BE2C (cell line): ENCODE measurements at regions not wholly inside any gene's neighbourhood (a gene's known extent, or its start where the extent isn't known, plus 50 kb on each side); places are given as distances from the start of the nearest gene placed in this dataset.

Experiments used
- DNase-seq: peaks from one replicate; pipeline ENCODE4 v3.0.0-alpha.2; 2020
- H3K27me3 ChIP-seq: fragments of 250-450 bp; sonication (Bioruptor Pico); 2 replicates; pipeline ENCODE4 v1.5.1; 2020; ENCODE audit warnings: mild to moderate bottlenecking
- H3K36me3 ChIP-seq: fragments of 250-450 bp; sonication (Bioruptor Pico); 2 replicates; pipeline ENCODE4 v1.5.1; 2020; ENCODE audit warnings: mild to moderate bottlenecking
- H3K4me1 ChIP-seq: fragments of 250-450 bp; sonication (Bioruptor Pico); 2 replicates; pipeline ENCODE4 v1.5.1; 2020
- H3K4me3 ChIP-seq: 2 replicates; pipeline ENCODE4 v1.5.1; 2011; ENCODE audit warnings: low read depth, low read length
- H3K9me3 ChIP-seq: fragments of 250-450 bp; sonication (Bioruptor Pico); 2 replicates; pipeline ENCODE4 v1.5.1; 2020
- CTCF ChIP-seq: IDR thresholded peaks from 2 replicates; pipeline ENCODE4 v1.5.1; 2012; ENCODE audit warnings: mild to moderate bottlenecking, low read depth, low read length

GRCh38 chr2:16950436-16950835 lies 284.8 kb upstream of the CYRIA start:
- Histone ChIP-seq H3K9me3 (no peaks in the 10 kb centered on the region), H3K36me3 (no peaks in the 10 kb centered on the region), H3K27me3 (no peaks in the 10 kb centered on the region), H3K4me3 (no peak overlapping the region), H3K4me1 (no peaks in the 10 kb centered on the region)
- DNase-seq, result no peak
- no peak for TF ChIP-seq CTCF

GRCh38 chr2:16948710-16949109 lies 283.1 kb upstream of the CYRIA start:
- no peak for TF ChIP-seq CTCF
- Histone ChIP-seq H3K4me1 (no peaks in the 10 kb centered on the region), H3K36me3 (no peaks in the 10 kb centered on the region), H3K9me3 (no peaks in the 10 kb centered on the region), H3K4me3 (no peak overlapping the region), H3K27me3 (no peaks in the 10 kb centered on the region)
- DNase-seq, result no peak

- H3K4me3 ChIP-seq, result no peak overlapping the region
- H3K4me1 ChIP-seq, result no peaks in the 10 kb centered on the region
- no peaks in the 10 kb centered on the region for H3K9me3 ChIP-seq
- DNase-seq, result no peak
- H3K27me3 ChIP-seq, result no peaks in the 10 kb centered on the region
- H3K36me3 ChIP-seq, result no peaks in the 10 kb centered on the region
- TF ChIP-seq CTCF, result no peak
Observed at GRCh38 chr2:16948053-16948452, 282.4 kb upstream of the CYRIA start.

GRCh38 chr2:16943279-16943958 lies 277.8 kb upstream of the CYRIA start:
- Histone ChIP-seq H3K36me3 (no peaks in the 10 kb centered on the region), H3K9me3 (no peaks in the 10 kb centered on the region), H3K4me3 (no peak overlapping the region), H3K4me1 (no peaks in the 10 kb centered on the region), H3K27me3 (no peaks in the 10 kb centered on the region)
- no peak for TF ChIP-seq CTCF
- no peak for DNase-seq

GRCh38 chr2:16940214-16940613 lies 274.6 kb upstream of the CYRIA start:
- Histone ChIP-seq H3K4me1 (no peaks in the 10 kb centered on the region), H3K9me3 (no peaks in the 10 kb centered on the region), H3K4me3 (no peak overlapping the region), H3K36me3 (no peaks in the 10 kb centered on the region), H3K27me3 (no peaks in the 10 kb centered on the region)
- DNase-seq, result no peak
- no peak for TF ChIP-seq CTCF

- Histone ChIP-seq H3K27me3 (no peaks in the 10 kb centered on the region), H3K4me1 (no peaks in the 10 kb centered on the region), H3K36me3 (no peaks in the 10 kb centered on the region), H3K9me3 (no peaks in the 10 kb centered on the region), H3K4me3 (no peak overlapping the region)
- TF ChIP-seq CTCF, result no peak
- DNase-seq, result no peak
Observed at GRCh38 chr2:16939771-16940170, 274.1 kb upstream of the CYRIA start.
